ENCODE measurements at regions not wholly inside any gene's neighbourhood (a gene's known extent, or its start where the extent isn't known, plus 50 kb on each side); places are given as distances from the start of the nearest gene placed in this dataset.
A peak's percentile ranks its signal among the peaks of the same experiment; 100 is the strongest.
"Not testable (repeated sequence)": the region's sequence is repeated elsewhere in the genome, so short reads cannot be mapped to it uniquely, and the experiment has no call there.

DNA sequence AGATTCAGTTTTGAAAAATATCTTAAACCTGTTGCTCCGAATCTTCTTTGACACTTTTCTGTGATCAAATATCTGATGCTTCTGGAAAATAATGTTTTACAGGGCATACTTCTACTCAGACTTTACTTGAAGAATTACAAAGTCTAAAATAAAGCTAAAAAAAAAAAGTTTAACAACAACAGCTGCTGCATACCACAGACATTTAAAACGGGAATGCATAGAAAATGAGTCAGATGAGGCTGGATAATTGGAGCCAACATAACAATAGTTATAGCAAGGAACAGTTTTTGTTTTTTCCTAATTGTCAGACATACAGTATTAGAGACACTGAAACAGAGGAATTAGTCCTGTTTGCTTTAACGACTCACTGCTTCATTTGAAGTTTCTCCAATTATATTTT, 1090.2 kb downstream of the SUCLG1 start:
- DNase-seq, result no peak
- Mint-ChIP-seq H3K36me3 (ENCODE audit: low read depth) (no peaks in the 10 kb centered on the region), H3K27ac (no peak overlapping the region), H3K4me1 (no peaks in the 10 kb centered on the region), H3K4me3 (no peak overlapping the region), H3K27me3 (no peaks in the 10 kb centered on the region)
- H3K9me3 ChIP-seq (ENCODE audit: control insufficient read depth, low read length, poor library complexity, severe bottlenecking), result no peaks in the 10 kb centered on the region
- ATAC-seq, result no peak

GRCh38 chr2:83368461-83368860, 1090.6 kb downstream of the SUCLG1 start:
- Mint-ChIP-seq H3K36me3 (ENCODE audit: low read depth) (no peaks in the 10 kb centered on the region), H3K27me3 (no peaks in the 10 kb centered on the region)

GRCh38 chr2:83365476-83365875, 1093.6 kb downstream of the SUCLG1 start:
- H3K9me3 ChIP-seq (ENCODE audit: control insufficient read depth, low read length, poor library complexity, severe bottlenecking), result no peaks in the 10 kb centered on the region

More at GRCh38 chr2:83368461-83368860, 1090.6 kb downstream of the SUCLG1 start:
- no peaks in the 10 kb centered on the region for H3K9me3 ChIP-seq (ENCODE audit: control insufficient read depth, low read length, poor library complexity, severe bottlenecking)
- DNase-seq (no peak), ATAC-seq (no peak)
- no peak overlapping the region for H3K27ac Mint-ChIP-seq
- H3K4me1 Mint-ChIP-seq, result no peaks in the 10 kb centered on the region
- H3K4me3 Mint-ChIP-seq, result no peak overlapping the region

DNA sequence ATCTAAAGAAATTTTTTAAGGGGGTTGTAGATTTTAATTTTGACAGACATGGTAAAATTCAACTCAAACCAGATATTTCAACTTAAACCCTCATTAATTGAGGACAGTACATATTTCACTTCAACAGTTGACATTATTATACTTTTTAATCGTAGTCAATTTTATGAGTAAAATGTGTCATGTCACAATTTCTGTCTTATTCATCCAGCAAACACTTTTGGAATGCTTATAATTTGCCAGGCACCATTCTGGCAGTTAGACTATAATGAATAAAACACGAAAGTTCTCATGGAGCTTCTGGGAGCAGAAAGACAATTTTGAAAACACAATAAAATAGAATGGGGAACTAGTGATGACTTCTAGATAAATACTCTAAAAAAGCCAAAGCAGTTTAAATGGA, 1094.8 kb downstream of the SUCLG1 start:
- Mint-ChIP-seq H3K4me3 (no peak overlapping the region), H3K27me3 (no peaks in the 10 kb centered on the region), H3K27ac (no peak overlapping the region), H3K36me3 (ENCODE audit: low read depth) (no peaks in the 10 kb centered on the region), H3K4me1 (no peaks in the 10 kb centered on the region)
- no peaks in the 10 kb centered on the region for H3K9me3 ChIP-seq (ENCODE audit: control insufficient read depth, low read length, poor library complexity, severe bottlenecking)
- DNase-seq (no peak), ATAC-seq (no peak)

More at GRCh38 chr2:83365476-83365875, 1093.6 kb downstream of the SUCLG1 start:
- Mint-ChIP-seq H3K4me1 (no peaks in the 10 kb centered on the region), H3K36me3 (ENCODE audit: low read depth) (no peaks in the 10 kb centered on the region), H3K27ac (no peak overlapping the region), H3K27me3 (no peaks in the 10 kb centered on the region), H3K4me3 (no peak overlapping the region)
- DNase-seq, result no peak
- no peak for ATAC-seq

GRCh38 chr2:83363138-83363537, 1095.9 kb downstream of the SUCLG1 start:
- H3K9me3 ChIP-seq (ENCODE audit: control insufficient read depth, low read length, poor library complexity, severe bottlenecking); H3K4me1 Mint-ChIP-seq; ATAC-seq; H3K27me3 Mint-ChIP-seq; H3K36me3 Mint-ChIP-seq (ENCODE audit: low read depth); H3K4me3 Mint-ChIP-seq; H3K27ac Mint-ChIP-seq; DNase-seq: not testable (repeated sequence)

- Mint-ChIP-seq H3K4me3 (no peak overlapping the region), H3K4me1 (no peaks in the 10 kb centered on the region), H3K27ac (no peak overlapping the region)
These were observed 1099.7 kb downstream of the SUCLG1 start for GRCh38 chr2:83359336-83359735.

GRCh38 chr2:83342860-83343329, 1116.2 kb downstream of the SUCLG1 start:
- ATAC-seq, result peak; percentile 39
- Mint-ChIP-seq H3K4me1 (no peaks in the 10 kb centered on the region), H3K4me3 (no peak overlapping the region), H3K36me3 (ENCODE audit: low read depth) (no peaks in the 10 kb centered on the region), H3K27me3 (no peaks in the 10 kb centered on the region), H3K27ac (no peak overlapping the region)
- no peaks in the 10 kb centered on the region for H3K9me3 ChIP-seq (ENCODE audit: control insufficient read depth, low read length, poor library complexity, severe bottlenecking)
- DNase-seq, result no peak

More at GRCh38 chr2:83359336-83359735, 1099.7 kb downstream of the SUCLG1 start:
- DNase-seq (no peak), ATAC-seq (no peak)
- no peaks in the 10 kb centered on the region for H3K9me3 ChIP-seq (ENCODE audit: control insufficient read depth, low read length, poor library complexity, severe bottlenecking)
- no peaks in the 10 kb centered on the region for H3K36me3 Mint-ChIP-seq (ENCODE audit: low read depth)
- H3K27me3 Mint-ChIP-seq, result no peaks in the 10 kb centered on the region

GRCh38 chr2:83340424-83340823, 1118.7 kb downstream of the SUCLG1 start:
- DNase-seq (no peak), ATAC-seq (no peak)
- Mint-ChIP-seq H3K27me3 (no peaks in the 10 kb centered on the region), H3K4me3 (no peak overlapping the region), H3K27ac (no peak overlapping the region), H3K4me1 (no peaks in the 10 kb centered on the region), H3K36me3 (ENCODE audit: low read depth) (no peaks in the 10 kb centered on the region)
- no peaks in the 10 kb centered on the region for H3K9me3 ChIP-seq (ENCODE audit: control insufficient read depth, low read length, poor library complexity, severe bottlenecking)

GRCh38 chr2:83339942-83340341, 1119.1 kb downstream of the SUCLG1 start:
- H3K9me3 ChIP-seq (ENCODE audit: control insufficient read depth, low read length, poor library complexity, severe bottlenecking); H3K4me3 Mint-ChIP-seq; H3K4me1 Mint-ChIP-seq; H3K27ac Mint-ChIP-seq; H3K27me3 Mint-ChIP-seq; DNase-seq; H3K36me3 Mint-ChIP-seq (ENCODE audit: low read depth); ATAC-seq: not testable (repeated sequence)

- H3K9me3 ChIP-seq (ENCODE audit: control insufficient read depth, low read length, poor library complexity, severe bottlenecking), result no peaks in the 10 kb centered on the region
- Mint-ChIP-seq H3K4me3 (no peak overlapping the region), H3K36me3 (ENCODE audit: low read depth) (no peaks in the 10 kb centered on the region), H3K4me1 (no peaks in the 10 kb centered on the region), H3K27ac (no peak overlapping the region), H3K27me3 (no peaks in the 10 kb centered on the region)
- DNase-seq, result no peak
- ATAC-seq, result no peak
These were observed 1127.3 kb downstream of the SUCLG1 start for GRCh38 chr2:83331810-83332209.

- no peak overlapping the region for H3K27ac Mint-ChIP-seq
These were observed 1136.0 kb downstream of the SUCLG1 start for GRCh38 chr2:83323038-83323437.

DNA sequence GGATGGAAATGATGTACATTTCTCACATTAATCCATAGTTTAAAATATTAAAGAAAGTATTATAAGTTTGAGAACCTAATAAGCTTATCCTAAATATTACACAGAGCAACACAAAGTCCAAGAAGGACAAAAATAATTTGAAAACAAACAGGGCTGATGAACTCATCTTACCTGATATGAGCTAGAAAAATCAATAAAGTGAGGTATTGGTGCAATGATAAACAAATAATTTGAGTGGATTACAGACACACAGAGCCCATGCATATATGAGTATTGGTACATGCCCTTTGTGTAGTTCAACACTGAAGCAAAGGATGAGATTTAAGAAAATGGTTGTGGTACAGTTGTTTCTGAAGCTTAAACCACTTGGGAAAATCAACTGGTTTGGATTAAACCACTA, 1139.0 kb downstream of the SUCLG1 start:
- Mint-ChIP-seq H3K27me3 (no peaks in the 10 kb centered on the region), H3K4me1 (no peaks in the 10 kb centered on the region), H3K4me3 (no peak overlapping the region), H3K36me3 (ENCODE audit: low read depth) (no peaks in the 10 kb centered on the region), H3K27ac (no peak overlapping the region)
- DNase-seq (no peak), ATAC-seq (no peak)
- peaks cover 2% of the 10 kb centered on the region for H3K9me3 ChIP-seq (ENCODE audit: control insufficient read depth, low read length, poor library complexity, severe bottlenecking)

More at GRCh38 chr2:83323038-83323437, 1136.0 kb downstream of the SUCLG1 start:
- Mint-ChIP-seq H3K27me3 (no peaks in the 10 kb centered on the region), H3K36me3 (ENCODE audit: low read depth) (no peaks in the 10 kb centered on the region), H3K4me1 (no peaks in the 10 kb centered on the region), H3K4me3 (no peak overlapping the region)
- H3K9me3 ChIP-seq (ENCODE audit: control insufficient read depth, low read length, poor library complexity, severe bottlenecking), result peaks cover 2% of the 10 kb centered on the region
- ATAC-seq, result no peak
- no peak for DNase-seq

DNA sequence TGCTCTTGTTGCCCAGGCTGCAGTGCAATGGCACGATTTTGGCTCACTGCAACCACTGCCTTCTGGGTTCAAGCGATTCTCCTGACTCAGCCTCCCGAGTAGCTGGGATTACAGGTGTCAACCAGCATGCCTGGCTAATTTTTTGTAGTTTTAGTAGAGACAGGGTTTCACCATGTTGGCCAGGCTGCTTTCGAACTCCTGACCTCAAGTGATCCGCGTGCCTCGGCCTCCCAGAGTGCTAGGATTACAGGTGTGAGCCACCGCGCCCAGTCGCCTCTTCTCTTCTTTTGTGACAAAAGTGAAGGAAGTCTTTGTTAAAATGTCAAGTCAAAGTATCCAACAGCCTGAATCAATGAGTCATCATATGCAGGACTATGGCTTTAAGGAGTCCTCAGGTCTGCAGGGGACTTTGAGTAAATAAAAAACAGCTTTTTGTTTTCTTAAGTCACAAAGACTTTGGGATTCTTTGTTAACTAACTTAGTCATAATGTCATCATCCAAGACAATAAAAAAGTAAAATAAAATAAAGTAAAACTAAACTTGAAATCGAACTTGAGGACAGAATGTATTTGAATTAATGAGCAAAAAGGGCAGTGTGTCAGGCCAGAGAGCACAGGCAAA, 1153.2 kb downstream of the SUCLG1 start:
- no peak overlapping the region for H3K27ac Mint-ChIP-seq
- no peaks in the 10 kb centered on the region for H3K27me3 Mint-ChIP-seq
- H3K4me1 Mint-ChIP-seq, result no peaks in the 10 kb centered on the region
- DNase-seq (no peak), ATAC-seq (no peak)
- H3K4me3 Mint-ChIP-seq, result no peak overlapping the region
- H3K36me3 Mint-ChIP-seq (ENCODE audit: low read depth), result no peaks in the 10 kb centered on the region
- no peaks in the 10 kb centered on the region for H3K9me3 ChIP-seq (ENCODE audit: control insufficient read depth, low read length, poor library complexity, severe bottlenecking)

- no peaks in the 10 kb centered on the region for H3K27me3 Mint-ChIP-seq
These were observed 1168.0 kb downstream of the SUCLG1 start for GRCh38 chr2:83291083-83291482.

More at GRCh38 chr2:83291083-83291482, 1168.0 kb downstream of the SUCLG1 start:
- H3K36me3 Mint-ChIP-seq (ENCODE audit: low read depth), result no peaks in the 10 kb centered on the region
- H3K27ac Mint-ChIP-seq, result no peak overlapping the region
- ATAC-seq (no peak), DNase-seq (no peak)
- no peaks in the 10 kb centered on the region for H3K9me3 ChIP-seq (ENCODE audit: control insufficient read depth, low read length, poor library complexity, severe bottlenecking)
- H3K4me3 Mint-ChIP-seq, result no peak overlapping the region
- no peaks in the 10 kb centered on the region for H3K4me1 Mint-ChIP-seq
